ENCODE measurements at regions not wholly inside any gene's neighbourhood (a gene's known extent, or its start where the extent isn't known, plus 50 kb on each side); places are given as distances from the start of the nearest gene placed in this dataset.

DNA sequence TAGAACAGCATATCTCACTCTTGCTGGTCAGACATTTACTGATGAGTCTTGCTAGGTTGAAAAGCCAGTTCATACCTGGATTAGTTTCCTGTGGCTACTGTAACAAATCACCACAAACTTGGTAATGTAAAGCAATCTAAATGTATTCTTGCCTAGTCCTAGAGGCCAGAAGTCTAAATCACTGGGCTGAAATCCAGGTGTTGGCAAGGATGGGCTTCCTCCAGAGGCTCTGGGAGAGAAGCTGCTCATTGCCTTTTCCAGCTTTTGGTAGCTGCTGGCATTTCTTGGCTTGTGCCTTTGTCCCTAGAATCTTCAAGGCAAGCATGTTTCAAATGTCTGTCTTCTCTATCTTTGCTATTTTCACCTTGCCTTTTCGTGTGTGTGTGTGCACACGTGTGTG lies 62.3 kb upstream of the MAP4K3 start:
- TF ChIP-seq, protein P1, sequence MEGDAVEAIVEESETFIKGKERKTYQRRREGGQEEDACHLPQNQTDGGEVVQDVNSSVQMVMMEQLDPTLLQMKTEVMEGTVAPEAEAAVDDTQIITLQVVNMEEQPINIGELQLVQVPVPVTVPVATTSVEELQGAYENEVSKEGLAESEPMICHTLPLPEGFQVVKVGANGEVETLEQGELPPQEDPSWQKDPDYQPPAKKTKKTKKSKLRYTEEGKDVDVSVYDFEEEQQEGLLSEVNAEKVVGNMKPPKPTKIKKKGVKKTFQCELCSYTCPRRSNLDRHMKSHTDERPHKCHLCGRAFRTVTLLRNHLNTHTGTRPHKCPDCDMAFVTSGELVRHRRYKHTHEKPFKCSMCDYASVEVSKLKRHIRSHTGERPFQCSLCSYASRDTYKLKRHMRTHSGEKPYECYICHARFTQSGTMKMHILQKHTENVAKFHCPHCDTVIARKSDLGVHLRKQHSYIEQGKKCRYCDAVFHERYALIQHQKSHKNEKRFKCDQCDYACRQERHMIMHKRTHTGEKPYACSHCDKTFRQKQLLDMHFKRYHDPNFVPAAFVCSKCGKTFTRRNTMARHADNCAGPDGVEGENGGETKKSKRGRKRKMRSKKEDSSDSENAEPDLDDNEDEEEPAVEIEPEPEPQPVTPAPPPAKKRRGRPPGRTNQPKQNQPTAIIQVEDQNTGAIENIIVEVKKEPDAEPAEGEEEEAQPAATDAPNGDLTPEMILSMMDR (IDR thresholded peaks at IDR 0.05): no peak
- TF ChIP-seq POLR2A (IDR thresholded peaks at IDR 0.05) (no peak), POLR2AphosphoS5 (IDR thresholded peaks at IDR 0.05) (no peak)

Data from prostate gland (tissue), 2 donors.